Coronary artery (tissue), 2 donors: ENCODE measurements at regions not wholly inside any gene's neighbourhood (a gene's known extent, or its start where the extent isn't known, plus 50 kb on each side); places are given as distances from the start of the nearest gene placed in this dataset.

Experiments
- DNase-seq: peaks from one replicate; pipeline ENCODE4 v3.0.0-alpha.2; 2017; ENCODE audit warnings: low spot score
- H3K27ac ChIP-seq, 2 donors: fragments of 200-600 bp; sonication (generic); one replicate each; pipeline ENCODE4 v1.5.1; 2016 to 2019
- H3K4me3 ChIP-seq: fragments of 200-600 bp; sonication (generic); 2 replicates; pipeline ENCODE4 v1.5.1; 2016; ENCODE audit warnings: mild to moderate bottlenecking, moderate library complexity
- CTCF ChIP-seq: fragments of 200-600 bp; sonication (generic); IDR thresholded peaks from one replicate; pipeline ENCODE4 v1.5.1; 2019; ENCODE audit warnings: antibody characterized with exemption

- no peak for DNase-seq
- H3K4me3 ChIP-seq, result no peak overlapping the region
- no peak overlapping the region for H3K27ac ChIP-seq
- TF ChIP-seq CTCF, result no peak
Measured at GRCh38 chr10:20455774-20456173, 441.3 kb downstream of the NEBL start.

GRCh38 chr10:20454331-20454730 is 442.8 kb downstream of the NEBL start:
- H3K27ac ChIP-seq, result no peak overlapping the region
- no peak for DNase-seq
- TF ChIP-seq CTCF, result no peak
- H3K4me3 ChIP-seq, result no peak overlapping the region

- no peak for TF ChIP-seq CTCF
- Histone ChIP-seq H3K4me3 (no peak overlapping the region), H3K27ac (no peak overlapping the region)
- DNase-seq, result no peak
Measured at GRCh38 chr10:20446561-20447193, 450.4 kb downstream of the NEBL start.

GRCh38 chr10:20443094-20443493 is 454.0 kb downstream of the NEBL start:
- DNase-seq, result no peak
- H3K4me3 ChIP-seq, result no peak overlapping the region
- no peak overlapping the region for H3K27ac ChIP-seq
- TF ChIP-seq CTCF, result no peak

GRCh38 chr10:20429742-20430141 is 467.4 kb downstream of the NEBL start:
- TF ChIP-seq CTCF, result no peak
- no peak overlapping the region for H3K27ac ChIP-seq
- DNase-seq, result no peak
- H3K4me3 ChIP-seq, result no peak overlapping the region

- DNase-seq, result no peak
- Histone ChIP-seq H3K27ac (no peak overlapping the region), H3K4me3 (no peak overlapping the region)
- no peak for TF ChIP-seq CTCF
Measured at GRCh38 chr10:20427821-20428220, 469.3 kb downstream of the NEBL start.

- no peak overlapping the region for H3K4me3 ChIP-seq
- TF ChIP-seq CTCF, result no peak
- no peak overlapping the region for H3K27ac ChIP-seq
- DNase-seq, result no peak
Measured at GRCh38 chr10:20418286-20418685, 478.8 kb downstream of the NEBL start.
